Pancreas (tissue), 10 donors: ENCODE measurements at regions not wholly inside any gene's neighbourhood (a gene's known extent, or its start where the extent isn't known, plus 50 kb on each side); places are given as distances from the start of the nearest gene placed in this dataset.

Experiments used
- ATAC-seq, 4 donors: fragments of 200-7000 bp; cut with Tn5 transposase; one replicate each; pipeline versions ENCODE4 v1.8.0 to v1.9.1; 2020; ENCODE audit warnings: mild to moderate bottlenecking in 4 of 4, moderate library complexity in 4 of 4
- DNase-seq, 6 donors: peaks; one replicate each; pipeline ENCODE4 v3.0.0-alpha.2; 2020
- FAIRE-seq: peaks from 2 replicates; lab custom pipeline; 2012; peaks lifted over from hg19 to GRCh38; lab: Jason Lieb, UNC
- H3K27ac ChIP-seq, 4 donors: fragments of 200-600 bp; sonication (generic); 1 replicate in 3 of 4; 2 replicates in 1 of 4; pipeline versions ENCODE4 v1.5.0 to v1.8.0; 2020
- H3K27me3 ChIP-seq, 4 donors: fragments of 200-600 bp; one replicate each; pipeline ENCODE4 v1.8.0; 2021
- H3K36me3 ChIP-seq, 3 donors: fragments of 200-600 bp; sonication (generic) in 1 of 3; one replicate each; pipeline versions ENCODE4 v1.5.0 to v1.8.0; 2020 to 2021
- H3K4me1 ChIP-seq, 3 donors: fragments of 200-600 bp; one replicate each; pipeline ENCODE4 v1.8.0; 2021
- H3K4me3 ChIP-seq, 4 donors: fragments of 200-600 bp; sonication (generic) in 2 of 4; one replicate each; pipeline versions ENCODE4 v1.5.0 to v1.8.0; 2020 to 2021
- H3K9me3 ChIP-seq, 4 donors: fragments of 200-600 bp; one replicate each; pipeline ENCODE4 v1.8.0; 2021
- WGBS, 2 donors: extraction: QIAGEN DNeasy Blood & Tissue Kit; methylation state at CpG; one replicate each; pipeline ENCODE4 v1.1.7; 2013; 5-methylcytosine and 5-hydroxymethylcytosine counted together
- intact Hi-C, 3 donors: fragments of 100-400 bp; cut with DNase I; formaldehyde crosslinking; loops; one replicate each; pipeline versions ENCODE4 v1.11.1 to v1.14.2; 2022
- TF ChIP-seq, protein P1 (sequence below), 4 donors: fragments of 200-600 bp; sonication (generic) in 3 of 4; IDR thresholded peaks; one replicate each; pipeline versions ENCODE4 v1.5.0 to v1.8.0; 2021; ENCODE audit warnings: antibody characterized with exemption in 4 of 4
- donor health status: healthy with polysubstance abuse.
- donor health status: DM: no; HTN: no; CAD: no; lungs with moderate emphysema.
- donor health status: DM: no; HTN: no; CAD: no.
- donor health status: control.
- donor health status: control.
- donor health status: Bipolar disorder and iron deficiency.
- donor health status: DM: yes; HTN: yes; CAD: no.
- donor health status: DM: no; HTN: no; CAD: no.
- donor health status: DM: no; HTN: no; CAD: no.
- donor health status: DM: yes; HTN: yes; CAD: no.

DNA sequence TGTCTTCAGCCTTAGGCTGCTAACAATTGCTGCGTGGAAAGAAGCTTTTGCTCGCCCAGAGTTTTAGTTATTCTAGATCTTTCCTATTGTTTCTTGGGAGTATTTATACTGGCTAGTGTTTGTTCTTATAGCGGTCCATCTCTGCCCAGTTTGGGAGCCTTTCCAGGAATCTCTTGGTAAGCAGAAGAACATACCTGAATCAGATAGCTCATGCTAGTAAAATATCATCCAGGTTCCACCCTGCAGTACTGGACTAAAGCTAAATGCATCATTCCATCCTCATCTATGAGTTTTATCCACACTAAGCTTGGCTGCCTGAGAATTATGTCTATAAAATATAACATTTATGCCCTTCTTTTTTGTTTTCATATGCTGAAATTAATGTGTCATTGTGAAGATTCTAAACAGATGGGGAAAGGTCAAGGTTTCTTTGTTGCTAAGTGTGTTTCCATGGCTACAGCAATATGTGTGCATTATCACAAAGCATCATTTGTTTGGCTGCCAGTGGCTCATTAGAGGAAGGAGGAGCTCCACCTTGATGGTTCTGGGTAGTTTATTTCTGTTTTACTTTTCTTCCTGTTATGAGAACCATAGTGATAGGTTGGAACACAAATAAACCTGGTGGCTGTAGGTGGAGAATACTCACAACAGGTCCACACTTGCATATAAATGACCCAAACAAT, 182.8 kb downstream of the PIK3C3 start:
- Histone ChIP-seq H3K36me3 (no peaks in the 10 kb centered on the region), H3K4me3 (no peak overlapping the region), H3K27ac (no peak overlapping the region), H3K4me1 (no peaks in the 10 kb centered on the region), H3K9me3 (no peaks in the 10 kb centered on the region), H3K27me3 (no peaks in the 10 kb centered on the region)
- TF ChIP-seq, protein P1, sequence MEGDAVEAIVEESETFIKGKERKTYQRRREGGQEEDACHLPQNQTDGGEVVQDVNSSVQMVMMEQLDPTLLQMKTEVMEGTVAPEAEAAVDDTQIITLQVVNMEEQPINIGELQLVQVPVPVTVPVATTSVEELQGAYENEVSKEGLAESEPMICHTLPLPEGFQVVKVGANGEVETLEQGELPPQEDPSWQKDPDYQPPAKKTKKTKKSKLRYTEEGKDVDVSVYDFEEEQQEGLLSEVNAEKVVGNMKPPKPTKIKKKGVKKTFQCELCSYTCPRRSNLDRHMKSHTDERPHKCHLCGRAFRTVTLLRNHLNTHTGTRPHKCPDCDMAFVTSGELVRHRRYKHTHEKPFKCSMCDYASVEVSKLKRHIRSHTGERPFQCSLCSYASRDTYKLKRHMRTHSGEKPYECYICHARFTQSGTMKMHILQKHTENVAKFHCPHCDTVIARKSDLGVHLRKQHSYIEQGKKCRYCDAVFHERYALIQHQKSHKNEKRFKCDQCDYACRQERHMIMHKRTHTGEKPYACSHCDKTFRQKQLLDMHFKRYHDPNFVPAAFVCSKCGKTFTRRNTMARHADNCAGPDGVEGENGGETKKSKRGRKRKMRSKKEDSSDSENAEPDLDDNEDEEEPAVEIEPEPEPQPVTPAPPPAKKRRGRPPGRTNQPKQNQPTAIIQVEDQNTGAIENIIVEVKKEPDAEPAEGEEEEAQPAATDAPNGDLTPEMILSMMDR (IDR thresholded peaks at IDR 0.05): no peak
- 59 to 64% methylated on average over 3 of the region's 3 CpGs for WGBS, 2 donors
- no peak for DNase-seq
- peak in 1 of 4 donors; percentile 30 for ATAC-seq
- no peak for FAIRE-seq
- intact Hi-C loops: no loop called here

DNA sequence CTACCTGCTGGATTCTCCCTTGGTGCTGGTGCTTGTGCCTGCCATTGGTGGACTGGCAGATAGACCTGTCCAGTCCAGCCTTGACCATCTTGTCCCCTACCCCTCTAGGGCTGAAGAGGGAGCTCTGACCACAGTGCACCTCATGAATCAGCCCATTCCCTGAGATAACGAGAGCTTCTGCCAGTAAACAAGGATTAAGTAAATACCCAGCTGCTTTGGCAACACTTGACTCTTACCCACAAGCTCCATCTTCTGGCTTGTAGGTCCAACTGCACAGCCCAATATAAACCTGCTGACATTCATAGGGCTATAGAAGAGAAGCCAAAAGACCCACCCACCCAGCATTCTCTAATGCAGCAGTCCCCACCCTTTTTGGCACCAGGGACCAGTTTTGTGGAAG, 186.4 kb downstream of the PIK3C3 start:
- intact Hi-C loops: loop anchor here in 1 of 3 donors (10.0 kb wide), 1 partner anchor 63 kb away; no protein-coding TSS in a partner anchor
- Histone ChIP-seq H3K9me3 (no peaks in the 10 kb centered on the region), H3K27me3 (no peaks in the 10 kb centered on the region), H3K4me3 (no peak overlapping the region), H3K36me3 (no peaks in the 10 kb centered on the region), H3K27ac (no peak overlapping the region), H3K4me1 (no peaks in the 10 kb centered on the region)
- DNase-seq (no peak), FAIRE-seq (no peak), ATAC-seq (no peak)
- 16 to 41% methylated on average over 1 of the region's 1 CpG for WGBS, 2 donors
- TF ChIP-seq, protein P1 (IDR thresholded peaks at IDR 0.05): no peak

DNA sequence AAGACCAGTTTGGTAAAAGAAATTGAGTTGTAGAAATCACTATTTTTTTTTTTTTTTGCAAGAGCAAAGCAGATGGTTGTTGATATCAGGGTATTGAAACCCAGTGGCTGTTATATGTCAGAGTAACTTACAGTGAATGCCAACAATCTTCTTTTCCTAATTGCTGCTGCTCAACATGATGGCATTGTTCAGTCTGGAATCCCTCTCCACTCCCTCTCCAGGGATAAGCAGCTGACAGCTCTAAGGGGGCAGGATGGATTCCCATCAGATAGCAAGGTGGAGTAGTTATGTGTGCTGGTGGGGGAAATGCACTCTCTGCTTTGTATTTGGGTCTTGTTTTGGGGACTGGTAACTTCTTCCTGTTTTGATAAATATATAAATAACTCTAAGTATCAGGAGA, 200.0 kb downstream of the PIK3C3 start:
- TF ChIP-seq, protein P1 (IDR thresholded peaks at IDR 0.05): no peak
- Histone ChIP-seq H3K4me3 (no peak overlapping the region), H3K36me3 (no peaks in the 10 kb centered on the region), H3K4me1 (no peaks in the 10 kb centered on the region), H3K27ac (no peak overlapping the region), H3K9me3 (no peaks in the 10 kb centered on the region), H3K27me3 (no peaks in the 10 kb centered on the region)
- no peak for DNase-seq
- no peak for FAIRE-seq
- ATAC-seq: no peak
- intact Hi-C loops: no loop called here

DNA sequence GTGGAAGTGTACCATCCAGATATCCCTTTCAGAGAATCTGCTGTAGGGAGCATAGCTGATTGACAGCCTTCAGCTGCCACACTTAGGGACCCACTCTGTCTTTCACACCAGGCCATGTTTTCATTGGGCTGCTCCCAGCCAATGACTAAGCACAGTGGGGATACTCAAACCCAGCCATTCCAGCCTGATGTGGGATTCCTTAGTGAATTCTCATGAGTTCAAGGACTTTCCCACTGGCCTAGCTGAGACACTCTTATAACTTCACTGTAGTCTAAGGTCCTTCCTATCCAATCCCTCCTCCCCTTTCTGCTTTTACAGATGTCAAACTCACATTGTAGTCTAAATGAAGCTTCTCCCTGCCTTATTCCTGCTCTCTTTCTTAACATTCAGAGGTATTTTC, 201.2 kb downstream of the PIK3C3 start:
- FAIRE-seq (no peak), ATAC-seq (no peak), DNase-seq (no peak)
- no peaks in the 10 kb centered on the region for H3K27me3 ChIP-seq
- intact Hi-C loops: no loop called here
- TF ChIP-seq, protein P1 (IDR thresholded peaks at IDR 0.05): no peak
- no peak overlapping the region for H3K27ac ChIP-seq
- no peaks in the 10 kb centered on the region for H3K36me3 ChIP-seq
- no peak overlapping the region for H3K4me3 ChIP-seq
- H3K9me3 ChIP-seq: no peaks in the 10 kb centered on the region
- no peaks in the 10 kb centered on the region for H3K4me1 ChIP-seq

DNA sequence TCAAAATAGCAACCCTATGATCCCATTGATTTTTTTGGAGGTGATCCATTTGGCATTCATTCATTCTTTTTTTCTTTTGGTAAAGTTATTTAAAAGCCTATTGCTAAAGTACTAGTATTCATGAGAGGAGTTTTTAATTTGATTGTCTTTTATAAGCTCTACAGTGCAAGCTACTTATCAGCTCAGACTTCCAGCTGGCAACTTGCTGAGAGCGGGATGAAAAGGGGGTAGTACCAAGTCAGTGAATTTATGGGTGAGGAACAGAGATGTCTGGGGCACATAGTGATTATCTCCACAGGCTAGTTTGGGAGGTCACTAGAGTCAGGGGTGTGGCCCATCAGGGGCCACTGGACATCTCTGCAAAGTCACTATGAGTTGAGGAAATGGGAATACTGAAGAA, 202.4 kb downstream of the PIK3C3 start:
- DNase-seq (no peak), ATAC-seq (no peak), FAIRE-seq (no peak)
- Histone ChIP-seq H3K27me3 (no peaks in the 10 kb centered on the region), H3K4me3 (no peak overlapping the region), H3K9me3 (no peaks in the 10 kb centered on the region), H3K4me1 (no peaks in the 10 kb centered on the region), H3K36me3 (no peaks in the 10 kb centered on the region), H3K27ac (no peak overlapping the region)
- WGBS, 2 donors: 93 to 96% methylated on average over 1 of the region's 1 CpG
- TF ChIP-seq, protein P1 (IDR thresholded peaks at IDR 0.05): no peak
- intact Hi-C loops: no loop called here
